H9 (cell line): ENCODE measurements at regions not wholly inside any gene's neighbourhood (a gene's known extent, or its start where the extent isn't known, plus 50 kb on each side); places are given as distances from the start of the nearest gene placed in this dataset.

Experiments used
- DNase-seq: peaks from one replicate; pipeline ENCODE4 v3.0.0-alpha.2; 2017
- H2AFZ ChIP-seq: one replicate; pipeline ENCODE4 v1.6.1; 2013; ENCODE audit warnings: mild to moderate bottlenecking, low read length, control low read depth, moderate library complexity
- H2AK5ac ChIP-seq: 2 replicates; pipeline ENCODE4 v1.6.1; 2013; ENCODE audit warnings: low read length, control low read depth, mixed read lengths; ENCODE audit not compliant: insufficient read length
- H2BK120ac ChIP-seq: one replicate; pipeline ENCODE4 v1.6.1; 2013; ENCODE audit warnings: low read depth, mild to moderate bottlenecking, low read length, control low read depth, inconsistent platforms; ENCODE audit not compliant: poor library complexity, severe bottlenecking
- H2BK12ac ChIP-seq: 2 replicates; pipeline ENCODE4 v1.6.1; 2013; ENCODE audit warnings: low read length, control low read depth, mixed read lengths, low read depth; ENCODE audit not compliant: insufficient read length
- H2BK15ac ChIP-seq: 2 replicates; pipeline ENCODE4 v1.6.1; 2013; ENCODE audit warnings: low read depth, low read length, control low read depth
- H2BK20ac ChIP-seq: one replicate; pipeline ENCODE4 v1.6.1; 2013; ENCODE audit warnings: low read depth, mild to moderate bottlenecking, low read length, control low read depth, inconsistent platforms; ENCODE audit not compliant: poor library complexity, severe bottlenecking
- H2BK5ac ChIP-seq: 2 replicates; pipeline ENCODE4 v1.6.1; 2013; ENCODE audit warnings: low read length, control low read depth, mixed read lengths; ENCODE audit not compliant: insufficient read length
- H3K14ac ChIP-seq: 2 replicates; pipeline ENCODE4 v1.6.1; 2013; ENCODE audit warnings: low read length, control low read depth; ENCODE audit not compliant: insufficient read depth
- H3K18ac ChIP-seq: 2 replicates; pipeline ENCODE4 v1.6.1; 2013; ENCODE audit warnings: low read depth, mild to moderate bottlenecking, mixed read lengths, low read length, control low read depth; ENCODE audit not compliant: insufficient read length
- H3K23ac ChIP-seq: 2 replicates; pipeline ENCODE4 v1.6.1; 2013; ENCODE audit warnings: low read length, control low read depth, mixed read lengths, low read depth; ENCODE audit not compliant: insufficient read length
- H3K23me2 ChIP-seq: 2 replicates; pipeline ENCODE4 v1.6.1; 2013; ENCODE audit warnings: low read depth, mild to moderate bottlenecking, mixed read lengths, low read length, control low read depth; ENCODE audit not compliant: insufficient read length, poor library complexity, severe bottlenecking
- H3K27ac ChIP-seq: 2 replicates; pipeline ENCODE4 v1.5.1; 2013; ENCODE audit warnings: low read length, control low read depth, mixed read lengths, low read depth; ENCODE audit not compliant: insufficient read length
- H3K27me3 ChIP-seq: 2 replicates; pipeline ENCODE4 v1.6.1; 2013; ENCODE audit warnings: low read length, control low read depth, inconsistent platforms; ENCODE audit not compliant: insufficient read depth
- H3K4ac ChIP-seq: 2 replicates; pipeline ENCODE4 v1.6.1; 2013; ENCODE audit warnings: low read depth, mild to moderate bottlenecking, control low read depth, inconsistent platforms, low read length, moderate library complexity
- H3K4me1 ChIP-seq: 2 replicates; pipeline ENCODE4 v1.6.1; 2013; ENCODE audit warnings: low read length, control low read depth, inconsistent platforms; ENCODE audit not compliant: insufficient read depth
- H3K4me2 ChIP-seq: 2 replicates; pipeline ENCODE4 v1.6.1; 2013; ENCODE audit warnings: low read length, control low read depth, mixed read lengths; ENCODE audit not compliant: insufficient read length, insufficient read depth
- H3K56ac ChIP-seq: 2 replicates; pipeline ENCODE4 v1.6.1; 2013; ENCODE audit warnings: low read depth, mild to moderate bottlenecking, mixed read lengths, low read length, control low read depth; ENCODE audit not compliant: insufficient read length
- H3K79me1 ChIP-seq: 2 replicates; pipeline ENCODE4 v1.6.1; 2013; ENCODE audit warnings: low read depth, mild to moderate bottlenecking, moderate library complexity, low read length, control low read depth, inconsistent platforms; ENCODE audit not compliant: insufficient read depth, poor library complexity, severe bottlenecking
- H3K79me2 ChIP-seq: 2 replicates; pipeline ENCODE4 v1.6.1; 2013; ENCODE audit warnings: low read length, control low read depth, inconsistent platforms; ENCODE audit not compliant: insufficient read depth
- H3K9ac ChIP-seq: 2 replicates; pipeline ENCODE4 v1.6.1; 2013; ENCODE audit warnings: low read length, control low read depth, mixed read lengths; ENCODE audit not compliant: insufficient read length; ENCODE audit errors: extremely low read depth
- H3K9me3 ChIP-seq: one replicate; pipeline ENCODE4 v1.6.1; 2013; ENCODE audit warnings: low read depth, low read length, inconsistent platforms; ENCODE audit not compliant: control insufficient read depth
- H3T11ph ChIP-seq: one replicate; pipeline ENCODE4 v1.6.1; 2013; ENCODE audit warnings: mild to moderate bottlenecking, low read length, control low read depth, inconsistent platforms
- H4K20me1 ChIP-seq: one replicate; pipeline ENCODE4 v1.6.1; 2013; ENCODE audit not compliant: control insufficient read depth, insufficient read length, insufficient read depth
- H4K5ac ChIP-seq: 2 replicates; pipeline ENCODE4 v1.6.1; 2013; ENCODE audit warnings: low read depth, mild to moderate bottlenecking, mixed read lengths, low read length, control low read depth; ENCODE audit not compliant: insufficient read length
- H4K8ac ChIP-seq: replicated peaks from 2 replicates; pipeline ENCODE4 v1.6.1; 2013; ENCODE audit warnings: low read length, control low read depth, mixed read lengths, low read depth; ENCODE audit not compliant: insufficient read length
- H4K91ac ChIP-seq: 2 replicates; pipeline ENCODE4 v1.6.1; 2013; ENCODE audit warnings: low read depth, mild to moderate bottlenecking, moderate library complexity, mixed read lengths, low read length, control low read depth; ENCODE audit not compliant: insufficient read length
- H3K27ac Mint-ChIP-seq, 3 experiments: 2 replicates in 2 of 3; 3 replicates in 1 of 3; pipeline ENCODE4 v1.8.0; 2020 to 2021; ENCODE audit warnings: mixed read lengths in 3 of 3, mild to moderate bottlenecking in 1 of 3, moderate library complexity in 1 of 3
- H3K27me3 Mint-ChIP-seq: 2 replicates; pipeline ENCODE4 v1.8.0; 2021; ENCODE audit warnings: low read depth, mild to moderate bottlenecking, moderate library complexity, mixed read lengths
- H3K36me3 Mint-ChIP-seq, 3 experiments: 2 replicates in 2 of 3; 3 replicates in 1 of 3; pipeline ENCODE4 v1.8.0; 2020 to 2021; ENCODE audit warnings: low read depth in 3 of 3, mixed read lengths in 3 of 3; ENCODE audit not compliant: insufficient read depth in 1 of 3
- H3K4me1 Mint-ChIP-seq, 2 experiments: 2 replicates each; pipeline ENCODE4 v1.8.0; 2020; ENCODE audit warnings: mixed read lengths in 2 of 2
- H3K4me3 Mint-ChIP-seq, 2 experiments: 2 replicates in 1 of 2; 3 replicates in 1 of 2; pipeline ENCODE4 v1.8.0; 2020 to 2021; ENCODE audit warnings: mild to moderate bottlenecking in 2 of 2, mixed read lengths in 2 of 2, moderate library complexity in 1 of 2
- H3K9me3 Mint-ChIP-seq, 2 experiments: 2 replicates in 1 of 2; 3 replicates in 1 of 2; pipeline ENCODE4 v1.8.0; 2020; ENCODE audit warnings: mild to moderate bottlenecking in 2 of 2, mixed read lengths in 2 of 2, moderate library complexity in 1 of 2
- CTCF ChIP-seq: fragments of 200-600 bp; sonication (generic); conservative IDR thresholded peaks from 3 replicates; pipeline ENCODE4 v1.8.0; 2021; ENCODE audit warnings: antibody characterized with exemption, mild to moderate bottlenecking
- WGBS: extraction: QIAGEN DNeasy Blood & Tissue Kit; methylation state at CpG from one replicate; pipeline ENCODE4 v1.1.7; 2013; ENCODE audit warnings: missing lambda C conversion rate, low lambda C conversion rate, mixed read lengths; ENCODE audit not compliant: insufficient read length; ENCODE audit errors: extremely low coverage; 5-methylcytosine and 5-hydroxymethylcytosine counted together

- H3K27me3 Mint-ChIP-seq, result peaks cover 11% of the 10 kb centered on the region
- H3K4me1 ChIP-seq, result peaks cover 4% of the 10 kb centered on the region; the same call in 1 of the 2 replicates
Observed at GRCh38 chr5:2916076-2916682, 164.7 kb upstream of the IRX2 start.

More at GRCh38 chr5:2916076-2916682, 164.7 kb upstream of the IRX2 start:
- H3K36me3 Mint-ChIP-seq, result peaks cover 7 to 10% (median 10%) of the 10 kb centered on the region in 3 experiments; a peak in 5 of 7 replicates
- Histone ChIP-seq H3K23ac (no peak overlapping the region), H2BK15ac (no peak overlapping the region), H3K56ac (no peak overlapping the region), H3K9me3 (peaks cover 7% of the 10 kb centered on the region), H4K91ac (no peak overlapping the region), H3K79me2 (no peaks in the 10 kb centered on the region), H3K18ac (no peak overlapping the region), H4K20me1 (no peaks in the 10 kb centered on the region), H2BK5ac (no peak overlapping the region), H2AFZ (no peak overlapping the region), H2BK120ac (no peak overlapping the region), H3K27me3 (no peaks in the 10 kb centered on the region), H3K79me1 (no peaks in the 10 kb centered on the region), H3K14ac (no peak overlapping the region), H2BK12ac (no peak overlapping the region), H3T11ph (no peak overlapping the region), H4K8ac (no peak overlapping the region), H3K27ac (no peak overlapping the region), H3K4me2 (no peak overlapping the region), H3K4ac (no peak overlapping the region), H3K23me2 (no peaks in the 10 kb centered on the region), H4K5ac (no peak overlapping the region), H3K9ac (no peak overlapping the region), H2BK20ac (no peak overlapping the region), H2AK5ac (no peak overlapping the region)
- no CpG with 5 or more reads among the region's 4 CpGs for WGBS
- no peak for DNase-seq
- no peak overlapping the region for H3K27ac Mint-ChIP-seq
- no peak overlapping the region for H3K4me3 Mint-ChIP-seq
- TF ChIP-seq CTCF, result no peak
- H3K4me1 Mint-ChIP-seq, result peaks cover 56% of the 10 kb centered on the region in 2 experiments
- peaks cover 8 to 9% of the 10 kb centered on the region in 2 experiments for H3K9me3 Mint-ChIP-seq
